Central memory CD8-positive, alpha-beta T cell (primary cell): ENCODE measurements at regions not wholly inside any gene's neighbourhood (a gene's known extent, or its start where the extent isn't known, plus 50 kb on each side); places are given as distances from the start of the nearest gene placed in this dataset.
A peak's percentile ranks its signal among the peaks of the same experiment; 100 is the strongest.

Experiments
- ATAC-seq: fragments of 150-1000 bp; cut with Tn5 transposase; replicated peaks from 2 replicates; pipeline ENCODE4 v1.10.0; 2022; ENCODE audit warnings: mild to moderate bottlenecking, moderate FRiP score, moderate number of reproducible peaks; ENCODE audit not compliant: poor library complexity, severe bottlenecking; ENCODE audit errors: extremely low read depth
- DNase-seq, 2 donors: peaks; one replicate each; pipeline ENCODE4 v3.0.0; 2021; ENCODE audit warnings: low spot score in 2 of 2
- H3K27ac Mint-ChIP-seq: one replicate; pipeline ENCODE4 v1.8.0; 2022; ENCODE audit warnings: low read depth, mild to moderate bottlenecking, moderate library complexity, mixed read lengths
- H3K27me3 Mint-ChIP-seq: one replicate; pipeline ENCODE4 v1.8.0; 2022; ENCODE audit warnings: mixed read lengths
- H3K36me3 Mint-ChIP-seq: one replicate; pipeline ENCODE4 v1.8.0; 2022; ENCODE audit warnings: mild to moderate bottlenecking, moderate library complexity, mixed read lengths; ENCODE audit not compliant: insufficient read depth
- H3K4me1 Mint-ChIP-seq: one replicate; pipeline ENCODE4 v1.8.0; 2022; ENCODE audit warnings: mixed read lengths
- H3K4me3 Mint-ChIP-seq: one replicate; pipeline ENCODE4 v1.8.0; 2022; ENCODE audit warnings: mild to moderate bottlenecking, moderate library complexity, mixed read lengths
- H3K9me3 Mint-ChIP-seq: one replicate; pipeline ENCODE4 v1.8.0; 2022; ENCODE audit warnings: mixed read lengths

- H3K27ac Mint-ChIP-seq: no peak overlapping the region
- H3K27me3 Mint-ChIP-seq: peaks cover 53% of the 10 kb centered on the region
- no peak for DNase-seq
- H3K4me1 Mint-ChIP-seq: no peaks in the 10 kb centered on the region
- no peak for ATAC-seq
- H3K36me3 Mint-ChIP-seq: no peaks in the 10 kb centered on the region
- no peak overlapping the region for H3K4me3 Mint-ChIP-seq
- peaks cover 6% of the 10 kb centered on the region for H3K9me3 Mint-ChIP-seq
These were observed 431.8 kb downstream of the PREX1 start for GRCh38 chr20:48395816-48396546.

- Mint-ChIP-seq H3K4me3 (no peak overlapping the region), H3K27me3 (peaks cover 38% of the 10 kb centered on the region), H3K27ac (peak overlapping the region; percentile 0), H3K9me3 (peaks cover 6% of the 10 kb centered on the region), H3K4me1 (no peaks in the 10 kb centered on the region), H3K36me3 (no peaks in the 10 kb centered on the region)
- ATAC-seq (no peak), DNase-seq (no peak)
These were observed 433.3 kb downstream of the PREX1 start for GRCh38 chr20:48394415-48395081.

GRCh38 chr20:48393737-48394314 lies 434.0 kb downstream of the PREX1 start:
- peaks cover 41% of the 10 kb centered on the region for H3K27me3 Mint-ChIP-seq
- H3K4me1 Mint-ChIP-seq: no peaks in the 10 kb centered on the region
- no peak overlapping the region for H3K27ac Mint-ChIP-seq
- no peak for ATAC-seq
- H3K9me3 Mint-ChIP-seq: peaks cover 6% of the 10 kb centered on the region
- H3K36me3 Mint-ChIP-seq: no peaks in the 10 kb centered on the region
- no peak overlapping the region for H3K4me3 Mint-ChIP-seq
- no peak for DNase-seq

DNA sequence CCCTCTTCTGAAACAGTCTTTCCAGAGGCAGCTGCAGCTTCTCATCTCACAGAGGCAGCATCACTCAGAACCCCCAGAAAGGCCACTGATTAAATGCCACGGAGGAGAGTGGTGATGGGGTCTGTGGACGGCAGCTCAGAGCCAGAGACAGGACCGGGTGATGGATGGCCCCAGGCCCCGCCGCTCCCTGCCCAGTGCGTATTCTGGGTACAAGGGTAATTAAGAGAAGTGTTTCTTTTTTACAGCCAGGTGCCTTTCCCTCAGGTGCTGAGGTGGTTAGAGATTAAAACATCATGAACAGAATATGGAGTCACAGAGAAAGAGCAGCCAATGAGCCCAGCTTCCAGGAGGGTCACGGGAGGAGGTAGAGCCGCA lies 434.5 kb downstream of the PREX1 start:
- Mint-ChIP-seq H3K27ac (no peak overlapping the region), H3K4me3 (no peak overlapping the region), H3K9me3 (peaks cover 6% of the 10 kb centered on the region), H3K36me3 (no peaks in the 10 kb centered on the region), H3K4me1 (no peaks in the 10 kb centered on the region), H3K27me3 (peaks cover 46% of the 10 kb centered on the region)
- DNase-seq: no peak
- no peak for ATAC-seq

- Mint-ChIP-seq H3K4me3 (no peak overlapping the region), H3K27ac (no peak overlapping the region), H3K27me3 (peaks cover 50% of the 10 kb centered on the region), H3K36me3 (no peaks in the 10 kb centered on the region), H3K4me1 (no peaks in the 10 kb centered on the region), H3K9me3 (peaks cover 6% of the 10 kb centered on the region)
- ATAC-seq (no peak), DNase-seq (no peak)
These were observed 435.1 kb downstream of the PREX1 start for GRCh38 chr20:48392407-48393310.

GRCh38 chr20:48390981-48391380 lies 436.8 kb downstream of the PREX1 start:
- no peak overlapping the region for H3K27ac Mint-ChIP-seq
- DNase-seq: no peak

DNA sequence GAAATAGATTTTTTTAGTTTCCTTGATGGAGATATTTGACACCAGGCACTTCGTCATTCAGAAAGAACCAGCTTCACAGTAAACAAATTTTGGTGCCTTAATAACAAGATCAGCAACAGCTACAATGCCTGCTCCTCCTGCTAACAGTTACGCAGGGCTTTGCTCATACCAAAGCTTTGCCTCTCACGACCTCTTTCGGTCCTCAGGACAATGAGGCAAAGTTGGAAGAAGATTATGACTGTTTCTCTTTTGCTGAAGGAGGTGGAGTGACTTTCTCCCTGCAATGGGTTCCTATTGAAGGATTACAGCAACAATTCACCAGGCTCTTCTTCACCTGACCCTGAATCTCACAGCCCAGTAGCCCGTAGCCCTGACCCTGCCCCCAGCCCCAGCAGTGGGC lies 440.1 kb downstream of the PREX1 start:
- DNase-seq (no peak), ATAC-seq (no peak)
- H3K4me1 Mint-ChIP-seq: no peaks in the 10 kb centered on the region
- peaks cover 32% of the 10 kb centered on the region for H3K27me3 Mint-ChIP-seq
- H3K4me3 Mint-ChIP-seq: no peak overlapping the region
- H3K9me3 Mint-ChIP-seq: peaks cover 6% of the 10 kb centered on the region
- H3K36me3 Mint-ChIP-seq: no peaks in the 10 kb centered on the region
- no peak overlapping the region for H3K27ac Mint-ChIP-seq

More at GRCh38 chr20:48390981-48391380, 436.8 kb downstream of the PREX1 start:
- Mint-ChIP-seq H3K9me3 (peaks cover 6% of the 10 kb centered on the region), H3K4me3 (no peak overlapping the region), H3K27me3 (peaks cover 57% of the 10 kb centered on the region), H3K4me1 (no peaks in the 10 kb centered on the region), H3K36me3 (no peaks in the 10 kb centered on the region)
- ATAC-seq: no peak

DNA sequence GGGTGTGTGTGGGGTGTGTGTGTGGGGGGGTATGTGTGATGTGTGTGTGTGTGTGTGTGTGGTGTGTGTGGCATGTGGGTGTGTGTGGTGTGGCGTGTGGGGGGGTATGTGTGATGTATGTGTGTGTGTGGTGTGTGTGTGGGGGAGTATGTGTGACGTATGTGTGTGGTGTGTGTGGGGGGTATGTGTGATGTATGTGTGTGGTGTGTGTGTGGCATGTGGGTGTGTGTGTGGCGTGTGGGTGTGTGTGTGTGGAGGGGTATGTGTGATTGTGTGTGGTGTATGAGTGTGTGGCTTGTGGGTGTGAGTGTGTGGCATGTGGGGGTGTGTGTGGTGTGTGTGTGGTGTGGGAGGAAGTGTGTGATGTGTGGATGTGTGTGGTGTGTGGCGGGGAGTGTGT lies 442.3 kb downstream of the PREX1 start:
- ATAC-seq (no peak), DNase-seq (no peak)
- H3K9me3 Mint-ChIP-seq: no peaks in the 10 kb centered on the region
- no peak overlapping the region for H3K4me3 Mint-ChIP-seq
- no peaks in the 10 kb centered on the region for H3K36me3 Mint-ChIP-seq
- H3K27ac Mint-ChIP-seq: no peak overlapping the region
- H3K27me3 Mint-ChIP-seq: peaks cover 54% of the 10 kb centered on the region
- no peaks in the 10 kb centered on the region for H3K4me1 Mint-ChIP-seq

GRCh38 chr20:48385114-48385513 lies 442.7 kb downstream of the PREX1 start:
- peaks cover 58% of the 10 kb centered on the region for H3K27me3 Mint-ChIP-seq
- H3K36me3 Mint-ChIP-seq: no peaks in the 10 kb centered on the region

DNA sequence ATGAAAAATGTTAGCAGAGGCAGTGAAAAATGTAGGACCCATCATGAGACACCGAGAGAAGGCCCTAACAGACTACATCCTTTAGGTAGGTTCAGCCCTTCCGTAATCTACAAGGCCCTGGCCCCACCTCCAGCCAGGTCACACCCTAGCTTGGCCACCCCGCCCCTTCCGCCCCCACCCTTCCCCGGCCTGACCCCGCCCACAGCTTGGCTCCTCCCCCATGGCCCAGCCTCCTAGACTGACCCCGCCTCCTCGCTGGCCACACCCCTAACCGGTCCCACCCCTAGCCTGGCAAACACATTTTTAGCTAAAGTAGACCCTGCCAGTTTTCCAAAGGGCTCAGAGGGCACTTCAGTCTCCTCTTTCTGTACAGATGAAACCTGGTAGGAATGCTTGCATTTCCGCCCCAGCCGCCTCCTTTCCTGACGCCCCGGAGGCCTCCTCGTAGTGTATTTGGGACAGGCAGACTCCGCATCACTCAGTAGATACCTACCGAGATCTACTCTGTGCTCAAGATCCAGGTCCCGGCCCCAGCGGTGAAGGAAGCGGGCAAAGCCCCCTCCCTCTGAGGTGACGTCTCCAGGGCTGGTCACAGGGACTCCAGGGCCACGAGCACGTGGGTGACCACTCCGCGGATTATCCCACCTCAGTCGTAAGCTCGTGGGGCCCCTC lies 443.5 kb downstream of the PREX1 start:
- ATAC-seq (no peak), DNase-seq (no peak)
- Mint-ChIP-seq H3K27ac (no peak overlapping the region), H3K36me3 (no peaks in the 10 kb centered on the region), H3K27me3 (peaks cover 66% of the 10 kb centered on the region), H3K4me1 (no peaks in the 10 kb centered on the region), H3K9me3 (no peaks in the 10 kb centered on the region), H3K4me3 (no peak overlapping the region)

More at GRCh38 chr20:48385114-48385513, 442.7 kb downstream of the PREX1 start:
- Mint-ChIP-seq H3K27ac (no peak overlapping the region), H3K4me1 (no peaks in the 10 kb centered on the region), H3K9me3 (no peaks in the 10 kb centered on the region), H3K4me3 (no peak overlapping the region)
- DNase-seq: no peak
- ATAC-seq: no peak

DNA sequence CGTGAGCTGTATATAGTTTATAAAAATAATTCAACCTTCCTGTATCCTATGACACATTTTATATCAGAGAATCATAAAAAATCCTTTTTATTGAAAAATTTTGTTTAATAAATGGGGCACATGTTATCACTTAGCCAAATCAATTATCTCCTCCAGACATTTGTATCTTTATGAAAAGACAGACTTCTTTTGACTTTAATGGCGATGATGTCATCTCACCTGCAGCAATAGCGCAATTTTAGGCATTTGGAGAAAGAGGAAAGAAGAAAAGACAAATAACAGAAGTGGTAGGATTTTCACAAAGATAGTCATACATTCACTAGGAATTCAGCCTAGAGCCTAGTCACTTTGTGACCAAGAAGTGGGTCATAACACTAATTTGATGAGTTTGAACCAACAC lies 444.5 kb downstream of the PREX1 start:
- DNase-seq (no peak), ATAC-seq (no peak)
- no peak overlapping the region for H3K4me3 Mint-ChIP-seq
- H3K36me3 Mint-ChIP-seq: no peaks in the 10 kb centered on the region
- H3K27me3 Mint-ChIP-seq: peaks cover 68% of the 10 kb centered on the region
- H3K27ac Mint-ChIP-seq: no peak overlapping the region
- H3K4me1 Mint-ChIP-seq: no peaks in the 10 kb centered on the region
- H3K9me3 Mint-ChIP-seq: no peaks in the 10 kb centered on the region

DNA sequence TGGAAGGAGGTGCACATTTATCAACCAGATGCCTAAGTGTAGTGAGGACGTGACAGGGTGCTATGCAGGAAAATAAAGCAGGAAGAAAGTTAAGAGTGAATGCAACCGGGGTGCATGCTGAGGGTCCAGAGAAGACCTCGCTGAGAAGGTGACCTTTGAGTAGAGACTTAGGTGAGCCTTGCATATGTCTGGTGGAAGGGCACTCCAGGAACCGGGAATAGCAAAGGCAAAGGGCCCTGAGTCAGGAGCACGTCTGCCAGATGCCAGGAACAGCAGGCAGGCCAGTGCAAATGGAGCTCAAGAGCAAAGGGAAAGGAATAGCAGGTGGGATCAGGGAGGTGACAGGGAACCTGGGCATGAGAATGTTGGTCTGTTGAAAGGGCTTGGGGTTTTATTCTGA lies 445.5 kb downstream of the PREX1 start:
- ATAC-seq (no peak), DNase-seq (no peak)
- no peaks in the 10 kb centered on the region for H3K36me3 Mint-ChIP-seq
- peaks cover 66% of the 10 kb centered on the region for H3K27me3 Mint-ChIP-seq
- H3K9me3 Mint-ChIP-seq: no peaks in the 10 kb centered on the region
- no peak overlapping the region for H3K27ac Mint-ChIP-seq
- H3K4me3 Mint-ChIP-seq: no peak overlapping the region
- H3K4me1 Mint-ChIP-seq: no peaks in the 10 kb centered on the region
